PC-3 (cell line): ENCODE measurements at regions not wholly inside any gene's neighbourhood (a gene's known extent, or its start where the extent isn't known, plus 50 kb on each side); places are given as distances from the start of the nearest gene placed in this dataset.

Experiments used
- ATAC-seq: fragments of 200-7000 bp; cut with Tn5 transposase; 2 replicates; pipeline ENCODE4 v1.9.1; 2020; ENCODE audit warnings: mild to moderate bottlenecking, moderate library complexity
- BruUV-seq: library from RNA; stranded (reverse); fragments of 400-500 nt; replicated peaks from 2 replicates; lab custom pipeline; 2021; lab: Mats Ljungman, UMichigan
- CTCF ChIA-PET: fragments of 300-600 bp; sonication (Branson Sonifier 250); formaldehyde crosslinking; loops from one replicate; lab custom pipeline; 2022; ENCODE audit warnings: antibody characterized with exemption; lab: Charles Lee
- POLR2A ChIA-PET: fragments of 300-600 bp; sonication (Branson Sonifier 250); formaldehyde crosslinking; loops from one replicate; lab custom pipeline; 2022; ENCODE audit warnings: antibody characterized with exemption; ENCODE audit not compliant: unreplicated experiment; lab: Charles Lee
- DNase-seq: peaks from one replicate; pipeline ENCODE4 v3.0.0-alpha.2; 2015
- H2AFZ ChIP-seq: fragments of 300-600 bp; sonication (generic); 2 replicates; pipeline ENCODE4 v1.6.0; 2016; ENCODE audit warnings: antibody characterized with exemption, low read length
- H3F3A ChIP-seq: fragments of 300-600 bp; sonication (generic); one replicate; pipeline ENCODE4 v1.6.0; 2017; ENCODE audit warnings: antibody characterized with exemption, low read length, control low read depth, mild to moderate bottlenecking; ENCODE audit not compliant: unreplicated experiment
- H3K27ac ChIP-seq: fragments of 300-600 bp; sonication (generic); 2 replicates; pipeline ENCODE4 v1.5.1; 2016; ENCODE audit warnings: mild to moderate bottlenecking, low read length
- H3K27me3 ChIP-seq: fragments of 300-600 bp; sonication (generic); 2 replicates; pipeline ENCODE4 v1.6.1; 2016; ENCODE audit warnings: low read length, mixed read lengths
- H3K36me3 ChIP-seq: fragments of 300-600 bp; sonication (generic); 2 replicates; pipeline ENCODE4 v1.6.1; 2016; ENCODE audit warnings: low read depth, mixed run types, low read length, mixed read lengths
- H3K4me1 ChIP-seq: fragments of 300-600 bp; sonication (generic); 2 replicates; pipeline ENCODE4 v1.5.1; 2016; ENCODE audit warnings: low read length; ENCODE audit not compliant: insufficient read depth
- H3K4me2 ChIP-seq: fragments of 300-600 bp; sonication (generic); 2 replicates; pipeline ENCODE4 v1.6.0; 2016; ENCODE audit warnings: low read length
- H3K4me3 ChIP-seq: fragments of 300-600 bp; sonication (generic); 2 replicates; pipeline ENCODE4 v1.5.1; 2016; ENCODE audit warnings: mild to moderate bottlenecking, low read length, mixed read lengths
- H3K79me2 ChIP-seq: fragments of 300-600 bp; sonication (generic); 2 replicates; pipeline ENCODE4 v1.6.1; 2017; ENCODE audit warnings: low read length, mixed read lengths
- H3K9ac ChIP-seq: fragments of 300-600 bp; sonication (generic); 2 replicates; pipeline ENCODE4 v1.6.0; 2016; ENCODE audit warnings: mild to moderate bottlenecking, low read length
- H3K9me2 ChIP-seq: fragments of 300-600 bp; sonication (generic); replicated peaks from 2 replicates; pipeline ENCODE4 v1.6.1; 2016; ENCODE audit warnings: mixed run types, low read length, mixed read lengths
- H3K9me3 ChIP-seq: fragments of 300-600 bp; sonication (generic); 2 replicates; pipeline ENCODE4 v1.6.1; 2016; ENCODE audit warnings: low read length, mixed read lengths
- H4K20me1 ChIP-seq: fragments of 300-600 bp; sonication (generic); 2 replicates; pipeline ENCODE4 v1.6.1; 2016; ENCODE audit warnings: low read length, mixed read lengths
- CTCF ChIP-seq: fragments of 300-600 bp; sonication (generic); conservative IDR thresholded peaks from 2 replicates; pipeline ENCODE4 v1.5.1; 2017; ENCODE audit warnings: antibody characterized with exemption, low read depth, mild to moderate bottlenecking, low read length
- EZH2 ChIP-seq: fragments of 300-600 bp; sonication (generic); IDR thresholded peaks from one replicate; pipeline ENCODE4 v1.6.1; 2017; ENCODE audit warnings: antibody characterized with exemption, mild to moderate bottlenecking, low read length; ENCODE audit not compliant: unreplicated experiment
- EZH2phosphoT487 ChIP-seq: fragments of 300-600 bp; sonication (generic); IDR thresholded peaks from 2 replicates; pipeline ENCODE4 v1.6.1; 2018; ENCODE audit warnings: mild to moderate bottlenecking, antibody characterized with exemption, low read length, borderline replicate concordance
- intact Hi-C: fragments of 100-400 bp; cut with micrococcal nuclease; formaldehyde crosslinking; loops from 2 replicates; pipeline ENCODE4 v1.9.0; 2023

- H3K4me1 ChIP-seq, result no peaks in the 10 kb centered on the region
- no peaks in the 10 kb centered on the region for H3K9me2 ChIP-seq
- ChIA-PET POLR2A (no interaction called here), CTCF (interaction anchor here (0.6 to 1.3 kb wide), 4 partner anchors 10 to 316 kb away, joined by 3 to 7 read pairs (median 5); no protein-coding TSS in a partner anchor)
- peak; percentile 60 for TF ChIP-seq CTCF
- no peak for TF ChIP-seq EZH2
- ATAC-seq (peak; percentile 63), DNase-seq (peak; percentile 55)
- no peak overlapping the region for H3K9ac ChIP-seq
- no peaks in the 10 kb centered on the region for H3F3A ChIP-seq
- no peaks in the 10 kb centered on the region for H3K27me3 ChIP-seq
- no peak overlapping the region for H3K4me3 ChIP-seq
- H4K20me1 ChIP-seq, result no peaks in the 10 kb centered on the region
- H3K9me3 ChIP-seq, result no peaks in the 10 kb centered on the region
- H3K4me2 ChIP-seq, result no peak overlapping the region
- no peaks in the 10 kb centered on the region for H3K36me3 ChIP-seq
- no TSS peak for BruUV-seq
- H2AFZ ChIP-seq, result 0 out of 2 replicates have a peak overlapping the region, but pooled peaks have one; percentile 26
- H3K79me2 ChIP-seq, result no peaks in the 10 kb centered on the region
- no peak overlapping the region for H3K27ac ChIP-seq
- intact Hi-C loops, result loop anchor here (2.0 kb wide), 1 partner anchor 191 kb away; no protein-coding TSS in a partner anchor
These were observed 425.7 kb downstream of the GPAT3 start for GRCh38 chr4:83961575-83961974.

DNA sequence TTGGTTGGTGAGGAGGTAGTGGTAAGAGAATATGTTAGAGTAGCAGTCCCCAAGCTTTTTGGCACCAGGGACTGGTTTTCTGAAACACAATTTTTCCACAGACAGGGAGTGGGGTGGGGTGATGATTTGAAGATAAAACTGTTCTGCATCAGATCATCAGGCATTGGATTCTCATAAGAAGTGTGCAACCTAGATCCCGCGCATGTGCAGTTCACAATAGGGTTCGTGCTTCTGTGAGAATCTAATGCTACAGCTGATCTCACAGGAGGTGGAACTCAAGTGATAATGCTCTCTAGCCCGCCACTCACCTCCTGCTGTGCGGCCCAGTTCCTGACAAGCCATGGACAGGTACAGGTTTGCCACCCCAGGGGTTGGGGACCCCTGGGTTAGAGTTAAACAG, 423.3 kb downstream of the GPAT3 start:
- BruUV-seq, result no TSS peak
- H3K36me3 ChIP-seq, result no peaks in the 10 kb centered on the region
- DNase-seq, result no peak
- no peaks in the 10 kb centered on the region for H3F3A ChIP-seq
- H3K9me3 ChIP-seq, result no peaks in the 10 kb centered on the region
- no peak for ATAC-seq
- H3K79me2 ChIP-seq, result no peaks in the 10 kb centered on the region
- no peak overlapping the region for H3K4me3 ChIP-seq
- no peak overlapping the region for H2AFZ ChIP-seq
- no peaks in the 10 kb centered on the region for H3K9me2 ChIP-seq
- no peaks in the 10 kb centered on the region for H3K27me3 ChIP-seq
- CTCF ChIA-PET, result no interaction called here
- H3K27ac ChIP-seq, result no peak overlapping the region
- POLR2A ChIA-PET, result no interaction called here
- H4K20me1 ChIP-seq, result no peaks in the 10 kb centered on the region
- intact Hi-C loops, result no loop called here
- no peak for TF ChIP-seq EZH2phosphoT487
- no peak for TF ChIP-seq CTCF
- no peak for TF ChIP-seq EZH2
- no peak overlapping the region for H3K4me2 ChIP-seq
- no peaks in the 10 kb centered on the region for H3K4me1 ChIP-seq
- H3K9ac ChIP-seq, result no peak overlapping the region

DNA sequence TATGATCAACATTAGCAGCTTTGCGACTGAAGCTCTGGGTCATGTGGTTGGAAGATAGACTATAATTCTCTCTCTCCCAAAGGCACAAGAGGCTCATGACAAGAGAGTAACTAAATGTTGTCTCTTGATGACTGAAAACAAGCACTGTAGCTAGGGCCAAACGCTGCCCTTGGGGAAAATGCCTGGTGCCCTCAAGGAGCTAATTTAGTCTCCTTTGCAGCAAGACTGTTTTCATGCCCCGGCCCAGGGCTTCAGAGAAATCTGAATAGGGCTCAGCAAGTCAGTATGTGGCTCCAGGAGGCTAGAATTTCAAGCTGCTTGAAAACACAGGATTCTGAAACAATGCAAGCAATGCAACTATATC, 411.9 kb downstream of the GPAT3 start:
- Histone ChIP-seq H3K9ac (no peak overlapping the region), H3K4me2 (no peak overlapping the region), H3K4me3 (no peak overlapping the region), H3F3A (no peaks in the 10 kb centered on the region), H2AFZ (no peak overlapping the region), H4K20me1 (no peaks in the 10 kb centered on the region), H3K36me3 (no peaks in the 10 kb centered on the region), H3K9me3 (no peaks in the 10 kb centered on the region), H3K9me2 (no peaks in the 10 kb centered on the region), H3K27me3 (no peaks in the 10 kb centered on the region), H3K79me2 (no peaks in the 10 kb centered on the region), H3K27ac (no peak overlapping the region), H3K4me1 (no peaks in the 10 kb centered on the region)
- ATAC-seq (no peak), DNase-seq (no peak)
- intact Hi-C loops, result no loop called here
- no peak for TF ChIP-seq CTCF
- TF ChIP-seq EZH2, result no peak
- no peak for TF ChIP-seq EZH2phosphoT487
- ChIA-PET CTCF (no interaction called here), POLR2A (no interaction called here)
- BruUV-seq, result no TSS peak
